Fibroblast of lung (primary cell): ENCODE measurements at regions not wholly inside any gene's neighbourhood (a gene's known extent, or its start where the extent isn't known, plus 50 kb on each side); places are given as distances from the start of the nearest gene placed in this dataset.
"Not testable (repeated sequence)": the region's sequence is repeated elsewhere in the genome, so short reads cannot be mapped to it uniquely, and the experiment has no call there.

ENCODE experiments used
- DNase-seq, 2 donors: peaks; one replicate each; pipeline versions ENCODE4 v3.0.0 to v3.0.0-alpha.2; 2010; ENCODE audit warnings: low read depth in 2 of 2
- H2AFZ ChIP-seq: 2 replicates; pipeline ENCODE4 v1.5.1; 2012; ENCODE audit warnings: low read length, control low read depth, inconsistent platforms
- H3K27ac ChIP-seq: 2 replicates; pipeline ENCODE4 v1.5.1; 2011; ENCODE audit warnings: low read length, control low read depth; ENCODE audit not compliant: insufficient read depth
- H3K27me3 ChIP-seq: 2 replicates; pipeline ENCODE4 v1.5.1; 2011; ENCODE audit warnings: mild to moderate bottlenecking, low read length; ENCODE audit not compliant: control insufficient read depth, insufficient read depth
- H3K36me3 ChIP-seq: 2 replicates; pipeline ENCODE4 v1.5.1; 2011; ENCODE audit warnings: low read length; ENCODE audit not compliant: control insufficient read depth, insufficient read depth
- H3K4me1 ChIP-seq: 2 replicates; pipeline ENCODE4 v1.5.1; 2011; ENCODE audit warnings: low read length; ENCODE audit not compliant: control insufficient read depth, insufficient read depth; ENCODE audit errors: extremely low read depth
- H3K4me2 ChIP-seq: 2 replicates; pipeline ENCODE4 v1.5.1; 2011; ENCODE audit warnings: low read length, control low read depth; ENCODE audit not compliant: insufficient read depth; ENCODE audit errors: extremely low read depth
- H3K4me3 ChIP-seq, 4 experiments: fragments of 200-600 bp in 1 of 4; sonication (generic) in 1 of 4; replicated peaks in 1 of 4; 2 replicates each; pipeline ENCODE4 v1.5.1; 2011 to 2016; ENCODE audit warnings: low read length in 4 of 4, low read depth in 3 of 4, mild to moderate bottlenecking in 3 of 4, control low read depth in 2 of 4, inconsistent platforms in 1 of 4, mixed read lengths in 1 of 4; ENCODE audit not compliant: insufficient read depth in 1 of 4; ENCODE audit errors: control extremely low read depth in 1 of 4
- H3K79me2 ChIP-seq: 2 replicates; pipeline ENCODE4 v1.5.1; 2012; ENCODE audit warnings: mild to moderate bottlenecking, low read length, inconsistent platforms; ENCODE audit not compliant: control insufficient read depth, insufficient read depth
- H3K9ac ChIP-seq: 2 replicates; pipeline ENCODE4 v1.5.1; 2011; ENCODE audit warnings: mild to moderate bottlenecking, low read length, control low read depth; ENCODE audit not compliant: insufficient read depth
- H3K9me3 ChIP-seq: 2 replicates; pipeline ENCODE4 v1.5.1; 2012; ENCODE audit warnings: low read depth, low read length; ENCODE audit not compliant: control insufficient read depth, insufficient read depth
- H4K20me1 ChIP-seq: 2 replicates; pipeline ENCODE4 v1.5.1; 2011; ENCODE audit warnings: low read length; ENCODE audit not compliant: control insufficient read depth, insufficient read depth; ENCODE audit errors: extremely low read depth
- EZH2 ChIP-seq: IDR thresholded peaks from 2 replicates; pipeline ENCODE4 v1.5.1; 2012; ENCODE audit warnings: low read length, control low read depth, mild to moderate bottlenecking; ENCODE audit errors: missing control alignments
- TF ChIP-seq, protein P1 (sequence below), 2 donors: IDR thresholded peaks in 1 of 2; conservative IDR thresholded peaks in 1 of 2; 1 replicate in 1 of 2; 2 replicates in 1 of 2; pipeline ENCODE4 v1.5.1; 2011 to 2012; ENCODE audit warnings: low read length in 2 of 2, control low read depth in 1 of 2, inconsistent platforms in 1 of 2, low read depth in 1 of 2, mild to moderate bottlenecking in 1 of 2

DNA sequence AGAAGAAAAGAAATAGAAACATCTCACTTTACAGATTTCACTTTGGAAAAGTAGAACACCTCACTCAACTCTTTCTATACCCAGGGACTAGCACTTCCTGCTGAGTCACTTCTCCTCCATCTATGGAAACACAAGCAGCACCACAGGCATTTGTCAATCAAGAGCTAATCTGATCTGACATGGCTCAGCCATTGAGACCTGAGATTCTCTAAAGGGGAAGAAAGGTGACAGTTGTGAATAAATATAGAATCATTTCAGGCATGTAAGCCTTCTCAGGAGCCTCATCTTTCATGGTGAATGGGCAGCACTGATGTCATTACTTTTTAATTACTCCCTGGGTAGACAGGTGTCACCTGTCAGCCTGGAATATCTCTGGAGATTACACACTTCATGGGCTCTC, 559.8 kb downstream of the HINT1 start:
- no peak overlapping the region for H3K9ac ChIP-seq
- H4K20me1 ChIP-seq = no peaks in the 10 kb centered on the region
- no peak overlapping the region for H2AFZ ChIP-seq
- no peaks in the 10 kb centered on the region for H3K36me3 ChIP-seq
- H3K4me1 ChIP-seq = no peaks in the 10 kb centered on the region
- H3K4me3 ChIP-seq = no peak overlapping the region
- H3K9me3 ChIP-seq = no peaks in the 10 kb centered on the region
- TF ChIP-seq, protein P1, sequence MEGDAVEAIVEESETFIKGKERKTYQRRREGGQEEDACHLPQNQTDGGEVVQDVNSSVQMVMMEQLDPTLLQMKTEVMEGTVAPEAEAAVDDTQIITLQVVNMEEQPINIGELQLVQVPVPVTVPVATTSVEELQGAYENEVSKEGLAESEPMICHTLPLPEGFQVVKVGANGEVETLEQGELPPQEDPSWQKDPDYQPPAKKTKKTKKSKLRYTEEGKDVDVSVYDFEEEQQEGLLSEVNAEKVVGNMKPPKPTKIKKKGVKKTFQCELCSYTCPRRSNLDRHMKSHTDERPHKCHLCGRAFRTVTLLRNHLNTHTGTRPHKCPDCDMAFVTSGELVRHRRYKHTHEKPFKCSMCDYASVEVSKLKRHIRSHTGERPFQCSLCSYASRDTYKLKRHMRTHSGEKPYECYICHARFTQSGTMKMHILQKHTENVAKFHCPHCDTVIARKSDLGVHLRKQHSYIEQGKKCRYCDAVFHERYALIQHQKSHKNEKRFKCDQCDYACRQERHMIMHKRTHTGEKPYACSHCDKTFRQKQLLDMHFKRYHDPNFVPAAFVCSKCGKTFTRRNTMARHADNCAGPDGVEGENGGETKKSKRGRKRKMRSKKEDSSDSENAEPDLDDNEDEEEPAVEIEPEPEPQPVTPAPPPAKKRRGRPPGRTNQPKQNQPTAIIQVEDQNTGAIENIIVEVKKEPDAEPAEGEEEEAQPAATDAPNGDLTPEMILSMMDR (conservative IDR thresholded peaks at IDR 0.05 in 1 of 2, IDR thresholded peaks at IDR 0.05 in 1 of 2; ENCODE audit: low read depth in 1 of 2, low read length in 2 of 2) = no peak
- TF ChIP-seq EZH2 = no peak
- no peaks in the 10 kb centered on the region for H3K27me3 ChIP-seq
- no peak overlapping the region for H3K27ac ChIP-seq
- H3K4me2 ChIP-seq = no peak overlapping the region
- H3K79me2 ChIP-seq = no peaks in the 10 kb centered on the region
- DNase-seq = no peak

DNA sequence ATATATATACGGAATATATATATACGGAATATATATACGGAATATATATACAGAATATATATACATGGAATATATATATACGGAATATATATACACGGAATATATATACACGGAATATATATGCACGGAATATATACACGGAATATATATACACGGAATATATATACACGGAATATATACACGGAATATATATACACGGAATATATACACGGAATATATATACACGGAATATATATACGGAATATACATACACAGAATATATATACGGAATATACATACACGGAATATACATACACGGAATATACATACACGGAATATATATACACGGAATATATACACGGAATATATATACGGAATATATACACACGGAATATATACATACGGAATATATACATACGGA, 568.4 kb downstream of the HINT1 start:
- not testable (repeated sequence) for H3K27ac ChIP-seq, H3K4me3 ChIP-seq, DNase-seq, H2AFZ ChIP-seq, H3K36me3 ChIP-seq, H3K27me3 ChIP-seq, H3K4me2 ChIP-seq, H3K4me1 ChIP-seq, H4K20me1 ChIP-seq, H3K79me2 ChIP-seq, H3K9me3 ChIP-seq, H3K9ac ChIP-seq

DNA sequence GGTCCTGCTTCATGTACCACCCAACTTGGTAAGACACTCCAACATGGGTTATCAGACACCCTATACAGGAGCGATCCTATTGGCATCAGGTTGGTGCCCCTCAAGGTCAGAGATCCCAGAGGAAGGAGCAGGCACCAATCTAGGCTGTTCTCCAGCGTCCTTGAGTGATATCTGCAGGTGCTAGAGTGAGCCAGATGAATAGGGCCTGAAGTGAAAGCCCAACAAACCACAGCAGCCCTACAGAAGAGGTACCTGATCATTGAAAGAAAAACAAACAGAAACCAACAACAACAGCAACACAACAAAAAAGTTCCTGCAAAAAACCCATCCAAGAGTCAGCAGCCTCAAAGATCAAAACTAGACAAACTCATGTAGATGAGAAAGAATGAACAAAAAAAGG, 584.8 kb downstream of the HINT1 start:
- H3K4me2 ChIP-seq = no peak overlapping the region
- no peaks in the 10 kb centered on the region for H3K27me3 ChIP-seq
- H3K9ac ChIP-seq = no peak overlapping the region
- no peak for DNase-seq
- no peaks in the 10 kb centered on the region for H3K9me3 ChIP-seq
- TF ChIP-seq, protein P1 (conservative IDR thresholded peaks at IDR 0.05 in 1 of 2, IDR thresholded peaks at IDR 0.05 in 1 of 2; ENCODE audit: low read depth in 1 of 2, low read length in 2 of 2) = no peak
- no peak for TF ChIP-seq EZH2
- no peak overlapping the region for H3K27ac ChIP-seq
- H3K36me3 ChIP-seq = no peaks in the 10 kb centered on the region
- H3K4me3 ChIP-seq = no peak overlapping the region
- H4K20me1 ChIP-seq = no peaks in the 10 kb centered on the region
- H2AFZ ChIP-seq = no peak overlapping the region
- H3K4me1 ChIP-seq = no peaks in the 10 kb centered on the region
- no peaks in the 10 kb centered on the region for H3K79me2 ChIP-seq

DNA sequence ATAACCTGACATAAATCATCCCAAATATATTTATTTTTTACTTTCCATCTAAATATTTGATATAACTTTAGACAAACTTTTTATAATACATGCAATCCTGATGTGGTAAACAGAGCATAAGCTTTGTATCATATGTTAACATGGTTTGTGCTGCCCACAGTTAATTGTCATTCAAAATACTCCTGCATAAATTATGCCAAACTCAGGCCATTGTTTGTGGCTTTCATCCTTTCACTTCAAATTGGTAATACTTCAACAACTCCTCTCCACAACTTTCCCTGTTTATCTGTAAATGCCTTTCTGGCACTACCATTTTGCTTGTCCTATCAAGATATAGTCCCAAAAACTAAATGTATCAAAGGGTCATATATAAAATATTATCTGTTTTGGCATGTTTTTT, 586.7 kb downstream of the HINT1 start:
- H3K79me2 ChIP-seq = no peaks in the 10 kb centered on the region
- H3K9ac ChIP-seq = no peak overlapping the region
- H2AFZ ChIP-seq = no peak overlapping the region
- H3K36me3 ChIP-seq = no peaks in the 10 kb centered on the region
- no peaks in the 10 kb centered on the region for H3K27me3 ChIP-seq
- DNase-seq = no peak
- H3K4me1 ChIP-seq = no peaks in the 10 kb centered on the region
- no peaks in the 10 kb centered on the region for H3K9me3 ChIP-seq
- H3K27ac ChIP-seq = no peak overlapping the region
- H3K4me2 ChIP-seq = no peak overlapping the region
- H4K20me1 ChIP-seq = no peaks in the 10 kb centered on the region
- TF ChIP-seq, protein P1 (conservative IDR thresholded peaks at IDR 0.05 in 1 of 2, IDR thresholded peaks at IDR 0.05 in 1 of 2; ENCODE audit: low read depth in 1 of 2, low read length in 2 of 2) = no peak
- TF ChIP-seq EZH2 = no peak
- no peak overlapping the region for H3K4me3 ChIP-seq
